GM12891 (cell line): ENCODE measurements at regions not wholly inside any gene's neighbourhood (a gene's known extent, or its start where the extent isn't known, plus 50 kb on each side); places are given as distances from the start of the nearest gene placed in this dataset.

Source experiments
- PAX5 ChIP-seq: IDR thresholded peaks from 2 replicates; pipeline ENCODE4 v1.6.1; 2011; ENCODE audit warnings: low read length, moderate library complexity, mild to moderate bottlenecking; ENCODE audit not compliant: insufficient read depth, severe bottlenecking
- POLR2A ChIP-seq: IDR thresholded peaks from 2 replicates; pipeline ENCODE4 v1.6.1; 2011; ENCODE audit warnings: low read depth, low read length, control low read depth
- POLR2AphosphoS5 ChIP-seq: IDR thresholded peaks from 2 replicates; pipeline ENCODE4 v1.6.1; 2011; ENCODE audit warnings: low read depth, low read length, control low read depth
- POU2F2 ChIP-seq: IDR thresholded peaks from 2 replicates; pipeline ENCODE4 v1.6.1; 2011; ENCODE audit warnings: low read depth, mild to moderate bottlenecking, control low read depth, low read length, moderate library complexity
- SPI1 ChIP-seq: IDR thresholded peaks from 2 replicates; pipeline ENCODE4 v1.6.1; 2011; ENCODE audit warnings: low read depth, low read length, control low read depth
- TAF1 ChIP-seq: IDR thresholded peaks from 2 replicates; pipeline ENCODE4 v1.6.1; 2011; ENCODE audit warnings: low read depth, low read length, control low read depth

- no peak for TF ChIP-seq POLR2A
- no peak for TF ChIP-seq POLR2AphosphoS5
- TF ChIP-seq TAF1 = no peak
- no peak for TF ChIP-seq POU2F2
- no peak for TF ChIP-seq SPI1
- no peak for TF ChIP-seq PAX5
These were observed 1669.6 kb downstream of the OTOL1 start for GRCh38 chr3:163166197-163166596.
